ENCODE measurements at regions not wholly inside any gene's neighbourhood (a gene's known extent, or its start where the extent isn't known, plus 50 kb on each side); places are given as distances from the start of the nearest gene placed in this dataset.

DNA sequence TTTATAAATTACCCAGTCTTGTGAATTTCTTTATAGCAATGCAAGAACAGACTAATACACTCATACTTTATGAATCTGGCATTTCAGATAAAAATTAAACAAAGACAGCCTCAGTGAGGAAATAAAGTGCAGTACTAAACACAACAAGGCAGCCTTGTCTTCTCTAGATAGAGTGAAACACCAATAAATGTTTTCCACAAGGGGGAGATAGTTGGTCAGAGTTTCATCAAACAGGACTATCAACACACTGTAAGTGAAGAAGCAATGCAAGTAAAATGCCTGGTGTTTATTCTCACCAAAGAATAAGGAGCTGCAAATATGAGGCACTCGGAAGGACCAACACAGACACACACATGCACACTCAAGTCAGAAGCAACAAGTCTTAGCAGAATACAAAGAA is 62.8 kb downstream of the FAM9B start:
- DNase-seq (ENCODE audit: low spot score in 2 of 2) (no peak), ATAC-seq (peak; percentile 51)
- H3K9me3 Mint-ChIP-seq, result no peaks in the 10 kb centered on the region

DNA sequence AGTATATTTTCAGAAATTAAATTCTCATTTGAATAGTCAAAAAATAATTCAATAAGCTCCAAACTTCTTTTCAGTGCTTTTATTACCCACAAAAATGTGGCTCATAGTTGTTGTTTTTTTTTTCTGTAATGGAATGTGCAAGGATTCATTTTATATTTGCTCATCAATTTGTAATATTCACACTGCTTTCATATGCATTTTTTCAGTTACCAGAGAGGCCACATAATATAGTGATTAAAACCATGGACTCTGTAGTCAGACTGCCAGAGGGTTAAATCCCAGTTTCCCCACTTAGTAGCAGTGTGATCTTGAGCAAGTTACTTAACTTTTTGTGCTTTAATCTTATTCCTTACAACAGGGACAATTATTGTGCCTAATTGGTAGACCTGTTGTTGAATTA is 64.5 kb downstream of the FAM9B start:
- Mint-ChIP-seq H3K9me3 (no peaks in the 10 kb centered on the region), H3K36me3 (no peaks in the 10 kb centered on the region), H3K4me1 (no peaks in the 10 kb centered on the region), H3K27ac (no peak overlapping the region), H3K4me3 (no peak overlapping the region)
- DNase-seq (ENCODE audit: low spot score in 2 of 2), result no peak
- no peak for ATAC-seq

More for the DNA sequence above, 62.8 kb downstream of the FAM9B start:
- Mint-ChIP-seq H3K4me1 (no peaks in the 10 kb centered on the region), H3K4me3 (no peak overlapping the region), H3K36me3 (no peaks in the 10 kb centered on the region), H3K27ac (no peak overlapping the region)

DNA sequence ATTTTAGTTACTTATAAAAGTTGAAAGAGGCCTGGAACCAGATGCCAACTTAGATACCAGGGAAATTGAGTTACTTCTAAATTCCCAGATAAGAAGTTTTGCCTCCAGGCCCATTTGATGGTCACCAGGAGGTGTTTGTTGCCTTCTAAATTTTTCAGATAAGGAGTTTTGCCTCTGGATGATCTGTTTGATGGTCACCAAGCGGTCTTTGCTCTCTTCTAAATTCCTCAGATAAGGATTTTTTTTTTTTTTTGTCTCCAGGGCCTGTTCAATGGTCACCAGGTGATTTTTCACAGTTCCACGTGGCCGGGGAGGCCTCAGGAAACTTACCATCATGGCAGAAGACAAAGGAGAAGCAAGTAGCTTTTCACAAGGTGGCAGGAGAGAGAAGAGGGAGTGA is 66.5 kb downstream of the FAM9B start:
- Mint-ChIP-seq H3K27ac (no peak overlapping the region), H3K36me3 (no peaks in the 10 kb centered on the region), H3K9me3 (no peaks in the 10 kb centered on the region), H3K4me1 (no peaks in the 10 kb centered on the region), H3K4me3 (no peak overlapping the region)
- ATAC-seq, result no peak
- DNase-seq (ENCODE audit: low spot score in 2 of 2), result no peak

DNA sequence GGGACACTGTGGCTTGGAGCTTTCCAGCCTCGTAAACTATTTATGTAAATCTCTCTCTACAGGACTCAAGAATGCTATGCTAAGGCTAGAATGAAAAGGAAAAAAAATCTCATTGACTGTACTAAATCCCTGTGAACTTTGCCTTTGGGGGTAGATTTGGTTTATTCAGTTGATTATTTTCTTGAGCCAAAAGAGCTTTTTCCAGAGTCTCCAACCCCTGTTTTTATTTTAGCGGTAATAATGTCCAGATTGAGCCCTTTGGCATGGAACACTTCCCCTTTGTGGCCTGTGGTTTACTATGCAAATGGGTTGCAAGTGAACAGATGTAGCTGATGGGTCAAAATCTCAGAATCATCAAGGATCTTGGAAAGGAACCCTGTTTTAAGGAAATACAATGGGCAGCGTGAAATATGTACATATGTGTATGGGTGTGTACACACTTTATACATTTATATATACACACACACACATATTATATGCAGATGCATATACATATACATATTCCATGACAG is 72.9 kb downstream of the FAM9B start:
- Mint-ChIP-seq H3K9me3 (no peaks in the 10 kb centered on the region), H3K4me3 (no peak overlapping the region), H3K27ac (no peak overlapping the region), H3K36me3 (no peaks in the 10 kb centered on the region), H3K4me1 (no peaks in the 10 kb centered on the region)
- ATAC-seq (no peak), DNase-seq (ENCODE audit: low spot score in 2 of 2) (no peak)

DNA sequence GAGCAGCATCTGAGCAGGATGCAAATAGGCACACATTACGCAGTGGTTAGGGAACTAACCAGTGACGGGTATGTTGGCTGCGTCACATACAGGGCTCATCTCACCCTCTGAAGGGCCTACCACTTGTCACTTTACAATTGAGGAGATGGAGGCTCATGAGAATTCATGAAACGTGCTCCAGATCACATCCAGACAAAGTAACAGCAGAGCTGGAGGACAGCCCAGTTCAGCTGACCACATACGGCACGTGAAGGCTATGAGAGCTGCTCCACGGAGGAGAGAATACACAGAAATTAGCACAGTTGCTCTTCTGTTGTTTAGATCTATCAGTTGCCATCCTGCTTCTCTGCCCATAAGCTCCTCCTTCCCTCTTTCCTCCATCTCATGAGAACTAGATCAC is 78.4 kb downstream of the FAM9B start:
- Mint-ChIP-seq H3K4me1 (no peaks in the 10 kb centered on the region), H3K36me3 (no peaks in the 10 kb centered on the region), H3K4me3 (no peak overlapping the region), H3K9me3 (no peaks in the 10 kb centered on the region), H3K27ac (no peak overlapping the region)
- no peak for DNase-seq (ENCODE audit: low spot score in 2 of 2)
- no peak for ATAC-seq

DNA sequence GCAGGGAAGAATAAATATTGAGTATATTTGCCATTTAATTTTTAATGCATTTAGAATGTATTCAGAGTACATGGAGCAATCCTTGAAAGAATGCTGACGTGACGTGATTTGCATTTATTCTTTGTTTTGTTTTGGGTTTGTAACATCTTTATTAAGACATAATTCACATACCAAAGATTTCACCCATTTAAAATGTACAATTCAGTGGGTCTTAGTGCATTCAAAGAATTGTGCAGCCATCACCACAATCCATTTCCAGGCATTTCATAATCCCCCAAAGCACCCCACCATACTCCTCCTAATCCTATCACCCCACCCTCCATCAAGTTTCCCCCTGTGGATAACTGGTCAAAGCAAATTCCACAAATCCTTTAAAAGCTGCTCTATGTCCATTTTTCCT is 87.4 kb downstream of the FAM9B start:
- ATAC-seq (no peak), DNase-seq (ENCODE audit: low spot score in 2 of 2) (no peak)
- H3K4me3 Mint-ChIP-seq, result no peak overlapping the region
- H3K4me1 Mint-ChIP-seq, result no peaks in the 10 kb centered on the region
- H3K9me3 Mint-ChIP-seq, result no peaks in the 10 kb centered on the region
- no peaks in the 10 kb centered on the region for H3K36me3 Mint-ChIP-seq
- no peak overlapping the region for H3K27ac Mint-ChIP-seq

DNA sequence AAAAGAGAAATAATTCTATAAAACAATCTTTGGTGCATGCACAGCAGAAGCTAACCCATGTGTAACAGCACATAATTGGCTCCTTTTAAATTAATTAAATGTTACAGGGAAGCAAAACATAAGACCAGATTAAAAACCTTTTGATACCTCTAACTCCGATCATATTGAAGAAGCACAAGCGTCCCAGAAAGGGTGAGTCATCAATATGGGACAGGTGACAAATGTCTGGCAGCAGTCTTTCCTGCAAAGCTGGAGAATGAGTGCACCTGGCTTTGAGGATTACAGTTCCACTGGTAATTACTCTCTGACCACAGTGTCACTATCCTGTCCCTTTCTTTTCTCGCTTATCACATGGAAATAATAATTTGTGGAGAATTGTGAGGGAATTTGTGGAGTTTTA is 94.6 kb downstream of the FAM9B start:
- DNase-seq (ENCODE audit: low spot score in 2 of 2) (no peak), ATAC-seq (no peak)
- Mint-ChIP-seq H3K4me3 (no peak overlapping the region), H3K4me1 (no peaks in the 10 kb centered on the region), H3K9me3 (peaks cover 2% of the 10 kb centered on the region), H3K36me3 (no peaks in the 10 kb centered on the region), H3K27ac (no peak overlapping the region)

DNA sequence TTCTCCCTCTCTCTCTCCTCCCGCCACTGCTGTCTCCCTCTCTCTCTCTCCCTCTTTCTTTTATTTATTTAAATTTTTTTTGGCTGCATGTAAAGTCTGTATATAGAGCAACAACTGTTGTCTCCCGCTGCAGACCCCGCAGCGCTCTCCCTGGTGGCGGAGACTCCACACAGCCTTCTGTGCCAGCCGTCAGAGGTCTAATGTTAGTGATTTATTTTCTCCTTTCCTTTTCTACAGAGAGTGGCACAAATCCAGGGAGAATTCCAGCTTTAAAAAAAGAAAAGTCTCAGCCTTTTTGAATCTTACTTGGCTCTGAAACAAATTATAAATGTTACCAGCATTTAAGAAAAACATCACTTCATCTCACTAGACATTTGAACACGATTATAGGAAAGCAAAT is 106.2 kb downstream of the FAM9B start:
- Mint-ChIP-seq H3K4me3 (no peak overlapping the region), H3K36me3 (no peaks in the 10 kb centered on the region), H3K27ac (no peak overlapping the region), H3K4me1 (no peaks in the 10 kb centered on the region), H3K9me3 (no peaks in the 10 kb centered on the region)
- ATAC-seq (no peak), DNase-seq (ENCODE audit: low spot score in 2 of 2) (no peak)

DNA sequence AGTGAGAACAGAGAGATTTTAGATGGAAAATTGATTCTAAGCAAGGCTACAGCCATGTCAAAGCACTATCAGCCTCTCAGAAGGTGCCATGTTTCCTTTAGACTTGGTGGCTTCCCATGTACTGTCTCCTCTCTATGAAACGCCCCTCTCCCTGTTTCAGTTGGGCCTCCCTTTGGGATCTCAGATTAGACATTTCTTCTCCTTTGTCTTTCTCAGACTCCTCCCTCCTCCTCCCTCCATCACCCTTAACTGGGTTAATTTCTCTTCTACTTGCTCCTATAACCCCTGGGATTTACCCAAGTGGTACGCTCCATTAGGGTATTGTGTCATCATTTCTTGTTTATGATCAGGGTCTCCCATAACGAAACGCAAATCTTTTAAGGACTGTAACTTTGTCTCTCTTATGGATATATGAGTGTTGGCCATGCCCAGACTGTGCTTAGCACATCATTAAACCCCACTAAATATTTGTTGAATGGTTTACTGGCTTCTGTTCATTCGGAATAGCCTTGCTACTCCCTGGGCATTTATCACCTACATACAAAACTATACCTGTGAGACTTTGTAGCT is 106.8 kb downstream of the FAM9B start:
- DNase-seq (ENCODE audit: low spot score in 2 of 2) (no peak), ATAC-seq (no peak)
- no peaks in the 10 kb centered on the region for H3K9me3 Mint-ChIP-seq
- H3K4me3 Mint-ChIP-seq, result no peak overlapping the region
- no peak overlapping the region for H3K27ac Mint-ChIP-seq
- H3K36me3 Mint-ChIP-seq, result no peaks in the 10 kb centered on the region
- H3K4me1 Mint-ChIP-seq, result no peaks in the 10 kb centered on the region

DNA sequence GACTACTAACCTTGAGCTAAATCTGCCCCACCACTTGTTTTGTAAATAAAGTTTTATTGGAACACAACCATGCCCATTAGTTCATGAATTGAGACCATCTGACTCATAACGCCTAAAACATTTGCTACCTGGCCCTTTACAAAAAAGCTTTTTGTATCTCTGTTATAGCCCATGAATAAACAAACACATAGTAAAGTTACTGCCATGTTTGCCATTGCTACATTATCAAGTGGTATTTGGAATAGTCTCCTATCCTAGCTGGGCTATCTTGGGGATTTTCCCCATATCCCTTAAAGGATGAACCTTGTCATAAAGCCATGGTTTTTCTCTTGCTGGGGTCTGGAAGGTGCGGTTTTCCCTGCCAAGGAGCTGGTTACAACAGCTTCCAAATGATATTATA is 112.3 kb downstream of the FAM9B start:
- Mint-ChIP-seq H3K4me1 (no peaks in the 10 kb centered on the region), H3K9me3 (no peaks in the 10 kb centered on the region), H3K27ac (no peak overlapping the region), H3K4me3 (no peak overlapping the region), H3K36me3 (no peaks in the 10 kb centered on the region)
- DNase-seq (ENCODE audit: low spot score in 2 of 2), result no peak
- ATAC-seq, result no peak

DNA sequence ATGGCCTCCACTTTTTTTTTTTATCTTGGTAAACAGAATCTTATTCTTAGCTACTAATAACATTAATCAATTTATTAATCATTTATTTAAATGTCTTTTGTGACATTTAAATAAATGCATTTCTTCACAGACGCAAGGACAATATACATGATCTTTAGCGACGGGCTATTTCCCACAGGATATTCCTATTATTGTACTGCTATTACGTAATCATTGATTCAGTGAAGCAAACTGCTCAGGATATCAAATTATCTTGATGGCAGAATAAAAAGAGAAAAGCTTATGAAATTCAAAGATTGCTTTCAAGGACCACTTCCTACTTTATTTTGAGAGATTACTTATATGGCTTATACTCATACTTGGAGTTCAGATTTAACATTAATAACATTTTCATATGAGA is 114.1 kb downstream of the FAM9B start:
- DNase-seq (ENCODE audit: low spot score in 2 of 2) (no peak), ATAC-seq (no peak)
- Mint-ChIP-seq H3K27ac (no peak overlapping the region), H3K36me3 (no peaks in the 10 kb centered on the region), H3K4me3 (no peak overlapping the region), H3K4me1 (no peaks in the 10 kb centered on the region), H3K9me3 (no peaks in the 10 kb centered on the region)

DNA sequence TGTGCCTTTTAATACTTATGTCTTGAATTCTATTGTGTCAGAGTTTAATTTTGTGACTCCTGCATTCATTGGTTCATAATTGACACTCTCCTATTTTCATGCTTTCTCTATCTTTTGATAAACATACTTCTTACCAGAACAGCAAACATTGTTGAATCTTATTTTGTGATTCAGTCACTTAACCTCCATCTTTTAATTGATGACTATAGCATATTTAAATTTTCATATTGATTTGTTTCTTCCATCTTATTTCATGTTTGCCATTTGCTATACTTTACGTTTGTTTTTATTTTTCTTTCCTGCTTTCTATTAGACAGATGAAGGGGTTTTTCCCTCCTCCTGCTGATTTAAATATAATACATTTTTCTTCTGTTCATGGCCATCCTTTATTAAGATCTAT is 115.5 kb upstream of the FAM9A start:
- H3K4me3 Mint-ChIP-seq, result no peak overlapping the region
- ATAC-seq, result no peak
- no peaks in the 10 kb centered on the region for H3K36me3 Mint-ChIP-seq
- no peaks in the 10 kb centered on the region for H3K4me1 Mint-ChIP-seq
- no peaks in the 10 kb centered on the region for H3K9me3 Mint-ChIP-seq
- DNase-seq (ENCODE audit: low spot score in 2 of 2), result no peak
- no peak overlapping the region for H3K27ac Mint-ChIP-seq

DNA sequence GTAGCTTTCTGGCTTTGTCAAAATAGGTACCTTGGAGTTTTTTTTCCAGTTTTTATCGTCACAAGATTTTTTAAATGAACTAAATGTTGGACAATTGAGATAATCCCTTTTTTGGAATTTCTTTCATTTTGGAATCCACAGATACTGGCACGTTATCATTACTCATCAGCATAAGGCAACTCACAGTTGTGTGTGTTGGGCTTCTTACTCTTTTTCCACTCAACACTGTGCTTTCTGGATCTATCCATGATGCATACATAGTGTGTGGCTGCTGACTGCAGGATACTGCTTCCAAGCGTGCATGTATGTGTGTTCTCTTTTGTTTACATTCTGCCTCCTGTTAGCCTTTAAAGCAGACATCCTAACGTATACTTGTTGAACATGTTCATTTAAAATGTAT is 113.5 kb upstream of the FAM9A start:
- Mint-ChIP-seq H3K27ac (no peak overlapping the region), H3K36me3 (no peaks in the 10 kb centered on the region)
- no peak for ATAC-seq

DNA sequence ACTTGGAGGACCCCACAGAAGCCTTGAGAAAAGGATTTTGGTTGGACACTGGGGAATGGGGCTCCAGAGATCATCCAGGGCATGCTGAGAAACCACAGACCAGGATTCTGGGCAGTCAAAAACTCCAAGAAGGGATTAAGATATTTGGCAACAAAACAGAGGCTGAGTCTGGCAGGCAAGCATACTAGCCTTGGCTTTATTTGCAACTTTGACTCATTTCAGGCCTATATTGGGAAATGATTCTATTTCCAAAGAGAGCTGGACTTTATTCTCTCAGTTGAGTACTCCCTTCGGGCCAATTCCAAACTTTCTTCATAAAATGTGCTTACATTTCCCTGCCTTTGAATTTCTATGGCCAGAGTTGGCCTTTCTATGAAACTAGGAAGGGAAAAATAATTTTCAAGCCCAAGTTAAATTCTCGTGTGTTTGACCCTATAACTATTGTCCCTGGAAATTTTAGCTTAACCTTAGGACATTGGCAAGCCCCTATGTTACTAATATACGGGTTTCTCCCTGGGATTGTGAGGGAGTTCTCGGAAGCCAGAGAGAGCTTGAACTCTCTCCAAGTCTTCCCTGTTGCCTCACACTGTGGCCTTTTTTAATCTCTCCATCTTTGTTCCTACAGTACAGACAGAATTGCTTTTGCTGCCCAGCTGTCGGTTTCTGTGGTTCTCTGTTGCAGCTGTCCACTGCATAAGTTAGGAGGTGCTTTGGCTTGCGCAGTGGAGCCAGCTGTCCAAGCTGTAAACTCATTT is 112.6 kb upstream of the FAM9A start:
- Mint-ChIP-seq H3K9me3 (no peaks in the 10 kb centered on the region), H3K4me1 (no peaks in the 10 kb centered on the region), H3K36me3 (no peaks in the 10 kb centered on the region), H3K27ac (no peak overlapping the region), H3K4me3 (no peak overlapping the region)
- no peak for DNase-seq (ENCODE audit: low spot score in 2 of 2)
- ATAC-seq, result no peak

More for the DNA sequence above, 113.5 kb upstream of the FAM9A start:
- Mint-ChIP-seq H3K9me3 (no peaks in the 10 kb centered on the region), H3K4me3 (no peak overlapping the region), H3K4me1 (no peaks in the 10 kb centered on the region)
- no peak for DNase-seq (ENCODE audit: low spot score in 2 of 2)

DNA sequence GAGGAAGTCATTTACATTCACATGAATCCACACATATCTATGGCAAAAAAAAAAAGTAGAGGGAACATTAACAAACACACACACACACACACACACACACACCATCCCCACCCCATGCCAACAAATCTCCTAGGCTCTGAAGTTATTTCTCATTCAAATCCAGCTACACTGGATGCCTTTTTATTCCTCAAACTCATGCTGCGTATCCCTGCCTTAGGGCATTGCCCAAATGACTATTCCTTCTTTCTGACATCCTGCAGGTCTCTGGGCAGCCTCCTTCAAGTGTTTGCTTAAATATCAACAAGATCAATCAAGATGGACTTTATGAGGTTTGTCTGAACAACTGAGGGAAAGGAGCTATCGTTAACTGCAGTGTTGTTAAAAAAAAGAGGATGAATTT is 106.5 kb upstream of the FAM9A start:
- ATAC-seq (no peak), DNase-seq (ENCODE audit: low spot score in 2 of 2) (no peak)
- no peak overlapping the region for H3K4me3 Mint-ChIP-seq
- no peaks in the 10 kb centered on the region for H3K36me3 Mint-ChIP-seq
- no peak overlapping the region for H3K27ac Mint-ChIP-seq
- H3K9me3 Mint-ChIP-seq, result no peaks in the 10 kb centered on the region
- no peaks in the 10 kb centered on the region for H3K4me1 Mint-ChIP-seq

DNA sequence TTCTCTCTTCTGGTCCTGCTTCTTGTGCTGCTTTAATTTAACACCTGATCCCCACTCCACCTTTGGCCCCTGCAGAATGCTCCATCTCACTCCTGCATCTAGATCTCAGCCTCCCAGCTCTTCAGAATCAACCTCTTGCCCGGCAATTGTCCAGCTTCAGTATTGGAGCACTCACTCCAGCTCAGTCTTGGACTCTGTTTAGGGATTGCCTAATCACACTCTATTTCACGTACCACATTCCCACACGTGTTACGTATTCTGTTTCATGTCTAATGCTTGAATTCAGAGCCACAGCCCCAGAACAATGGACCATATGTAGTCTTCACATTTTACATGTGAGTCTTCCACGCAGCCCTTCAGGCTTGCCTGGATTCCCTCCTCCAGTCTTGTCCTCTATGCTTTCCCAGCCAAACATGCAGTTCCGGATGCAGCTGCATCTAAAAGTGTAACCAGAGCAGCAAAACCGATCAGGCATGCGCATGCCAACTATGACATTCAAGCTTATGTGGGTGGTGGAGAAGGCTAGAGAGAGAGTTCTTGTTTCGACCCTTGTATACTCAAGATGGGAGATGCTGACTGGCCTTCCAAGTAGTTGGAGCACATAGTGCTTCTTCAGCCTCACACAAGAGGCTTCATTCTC is 105.2 kb upstream of the FAM9A start:
- ATAC-seq, result no peak
- no peak overlapping the region for H3K4me3 Mint-ChIP-seq
- DNase-seq (ENCODE audit: low spot score in 2 of 2), result no peak
- H3K36me3 Mint-ChIP-seq, result no peaks in the 10 kb centered on the region
- H3K27ac Mint-ChIP-seq, result no peak overlapping the region
- H3K4me1 Mint-ChIP-seq, result no peaks in the 10 kb centered on the region
- no peaks in the 10 kb centered on the region for H3K9me3 Mint-ChIP-seq
